HepG2 (cell line): ENCODE measurements at regions not wholly inside any gene's neighbourhood (a gene's known extent, or its start where the extent isn't known, plus 50 kb on each side); places are given as distances from the start of the nearest gene placed in this dataset.

ENCODE experiments used
- CTCF ChIP-seq: sonication (generic); formaldehyde crosslinking; IDR thresholded peaks from 2 replicates; pipeline ENCODE4 v1.5.0; 2020; ENCODE audit warnings: mild to moderate bottlenecking, missing genetic modification reagents, moderate library complexity
- EP300 ChIP-seq, 3 experiments: sonication (generic) in 1 of 3; formaldehyde crosslinking in 1 of 3; IDR thresholded peaks; 2 replicates each; pipeline versions ENCODE4 v1.5.1 to v1.6.1; 2011 to 2020; ENCODE audit warnings: low read depth in 2 of 3, low read length in 2 of 3, borderline replicate concordance in 1 of 3, improper control_type of control experiment in 1 of 3, mild to moderate bottlenecking in 1 of 3, missing genetic modification reagents in 1 of 3, moderate library complexity in 1 of 3
- FOSL2 ChIP-seq: sonication (generic); formaldehyde crosslinking; IDR thresholded peaks from 2 replicates; pipeline ENCODE4 v1.4.0; 2020; ENCODE audit warnings: missing genetic modification reagents
- HCFC1 ChIP-seq: fragments of 150-350 bp; IDR thresholded peaks from 2 replicates; pipeline ENCODE4 v1.6.1; 2014; ENCODE audit warnings: low read depth, low read length
- IRF2 ChIP-seq: IDR thresholded peaks from 2 replicates; pipeline ENCODE4 v1.6.1; 2018; ENCODE audit warnings: missing genetic modification reagents, missing compliant biosample characterization
- MAX ChIP-seq: IDR thresholded peaks from 2 replicates; pipeline ENCODE4 v1.6.1; 2012; ENCODE audit warnings: inconsistent platforms
- MED8 ChIP-seq: sonication (generic); formaldehyde crosslinking; IDR thresholded peaks from 2 replicates; pipeline ENCODE4 v1.8.1; 2023; ENCODE audit warnings: mild to moderate bottlenecking, missing genetic modification reagents; ENCODE audit not compliant: insufficient replicate concordance
- NFATC3 ChIP-seq: sonication (generic); formaldehyde crosslinking; IDR thresholded peaks from 2 replicates; pipeline ENCODE4 v1.5.1; 2020; ENCODE audit warnings: mild to moderate bottlenecking, missing genetic modification reagents
- RNF2 ChIP-seq: fragments of 450-650 bp; conservative IDR thresholded peaks from 2 replicates; pipeline ENCODE4 v1.6.1; 2016; ENCODE audit warnings: low read depth
- SP1 ChIP-seq, 2 experiments: fragments of 450-650 bp in 1 of 2; sonication (generic) in 1 of 2; formaldehyde crosslinking in 1 of 2; IDR thresholded peaks; 2 replicates each; pipeline versions ENCODE4 v1.4.0 to v1.6.1; 2016 to 2020; ENCODE audit warnings: missing genetic modification reagents in 1 of 2
- ZBTB43 ChIP-seq: sonication (generic); formaldehyde crosslinking; conservative IDR thresholded peaks from 2 replicates; pipeline ENCODE4 v1.4.0; 2020; ENCODE audit warnings: missing genetic modification reagents
- ZFX ChIP-seq: sonication (generic); formaldehyde crosslinking; IDR thresholded peaks from 2 replicates; pipeline ENCODE4 v1.4.0; 2020; ENCODE audit warnings: mild to moderate bottlenecking, low read depth, missing genetic modification reagents, moderate library complexity
- ZNF747 ChIP-seq: sonication (generic); formaldehyde crosslinking; IDR thresholded peaks from 2 replicates; pipeline ENCODE4 v1.8.1; 2023; ENCODE audit warnings: missing genetic modification reagents, mild to moderate bottlenecking, borderline replicate concordance
- ZNF768 ChIP-seq: sonication (generic); formaldehyde crosslinking; IDR thresholded peaks from 2 replicates; pipeline ENCODE4 v1.4.0; 2020; ENCODE audit warnings: missing genetic modification reagents

GRCh38 chr5:175328176-175328575 lies 115.8 kb downstream of the DRD1 start:
- TF ChIP-seq FOSL2 (no peak), ZNF747 (CRISPR knock-in tag) (no peak), ZFX (no peak), EP300 (IDR thresholded peaks at IDR 0.05; ENCODE audit: low read depth in 2 of 2, low read length in 2 of 2) (no peak), EP300 (CRISPR knock-in tag; IDR thresholded peaks at IDR 0.05; ENCODE audit: borderline replicate concordance) (no peak), SP1 (IDR thresholded peaks at IDR 0.05) (no peak), SP1 (CRISPR knock-in tag; IDR thresholded peaks at IDR 0.05) (no peak), ZNF768 (no peak), MAX (no peak), RNF2 (no peak), IRF2 (CRISPR knock-in tag) (no peak), HCFC1 (no peak), MED8 (no peak), ZBTB43 (CRISPR knock-in tag) (no peak), NFATC3 (no peak), CTCF (CRISPR knock-in tag) (no peak)
